HG02870 (cell line): ENCODE measurements at regions not wholly inside any gene's neighbourhood (a gene's known extent, or its start where the extent isn't known, plus 50 kb on each side); places are given as distances from the start of the nearest gene placed in this dataset.

Source experiments
- ATAC-seq: cut with Tn5 transposase; IDR thresholded peaks from one replicate; pipeline ENCODE4 v1.9.1; 2021; ENCODE audit warnings: mild to moderate bottlenecking, moderate library complexity; ENCODE audit not compliant: unreplicated experiment

DNA sequence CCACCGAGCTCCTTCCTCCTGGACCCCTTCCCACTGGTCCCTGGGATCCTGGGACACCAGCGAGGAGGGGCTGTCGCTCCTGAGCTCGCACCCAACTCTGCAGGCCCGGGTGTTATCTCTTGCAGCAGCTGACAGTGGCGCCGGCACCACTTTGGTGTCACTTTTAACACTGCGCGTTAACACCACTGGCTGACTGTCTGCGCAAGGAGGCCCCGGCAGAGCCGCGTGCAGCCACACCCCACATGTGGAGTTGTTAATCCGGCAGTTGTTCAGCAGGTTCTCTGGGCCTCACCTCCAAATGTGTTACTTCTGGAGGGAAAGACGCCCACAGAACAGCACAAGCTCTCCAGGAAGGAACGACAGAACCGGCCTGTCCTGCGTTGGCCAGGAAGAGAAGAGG, 155.0 kb upstream of the GLI2 start:
- ATAC-seq, result no peak

DNA sequence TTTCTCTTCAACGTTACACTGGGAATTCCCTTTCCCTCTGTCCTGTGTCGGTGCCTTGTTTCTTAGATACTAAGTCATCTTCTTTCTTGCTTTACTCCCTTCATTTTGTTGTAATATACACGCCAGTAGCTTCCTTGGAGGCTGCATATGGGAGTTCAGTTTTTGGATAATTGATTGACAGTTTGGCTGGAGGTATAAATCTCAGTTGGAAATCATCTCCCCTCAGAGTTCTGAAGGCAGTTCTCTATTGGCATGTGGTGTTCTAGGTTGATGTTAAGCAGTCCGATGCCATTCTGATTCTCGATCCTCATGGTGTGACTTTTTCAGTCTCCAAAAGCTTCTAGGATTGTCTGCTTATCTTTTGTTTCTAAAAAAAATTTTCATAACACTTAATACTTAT, 152.5 kb upstream of the GLI2 start:
- ATAC-seq, result no peak

GRCh38 chr2:120583851-120584570, 151.7 kb upstream of the GLI2 start:
- ATAC-seq, result no peak

GRCh38 chr2:120586507-120587278, 149.0 kb upstream of the GLI2 start:
- ATAC-seq, result no peak

- ATAC-seq, result no peak
These were observed 148.2 kb upstream of the GLI2 start for GRCh38 chr2:120587279-120587996.

GRCh38 chr2:120587997-120588336, 147.7 kb upstream of the GLI2 start:
- ATAC-seq, result no peak

DNA sequence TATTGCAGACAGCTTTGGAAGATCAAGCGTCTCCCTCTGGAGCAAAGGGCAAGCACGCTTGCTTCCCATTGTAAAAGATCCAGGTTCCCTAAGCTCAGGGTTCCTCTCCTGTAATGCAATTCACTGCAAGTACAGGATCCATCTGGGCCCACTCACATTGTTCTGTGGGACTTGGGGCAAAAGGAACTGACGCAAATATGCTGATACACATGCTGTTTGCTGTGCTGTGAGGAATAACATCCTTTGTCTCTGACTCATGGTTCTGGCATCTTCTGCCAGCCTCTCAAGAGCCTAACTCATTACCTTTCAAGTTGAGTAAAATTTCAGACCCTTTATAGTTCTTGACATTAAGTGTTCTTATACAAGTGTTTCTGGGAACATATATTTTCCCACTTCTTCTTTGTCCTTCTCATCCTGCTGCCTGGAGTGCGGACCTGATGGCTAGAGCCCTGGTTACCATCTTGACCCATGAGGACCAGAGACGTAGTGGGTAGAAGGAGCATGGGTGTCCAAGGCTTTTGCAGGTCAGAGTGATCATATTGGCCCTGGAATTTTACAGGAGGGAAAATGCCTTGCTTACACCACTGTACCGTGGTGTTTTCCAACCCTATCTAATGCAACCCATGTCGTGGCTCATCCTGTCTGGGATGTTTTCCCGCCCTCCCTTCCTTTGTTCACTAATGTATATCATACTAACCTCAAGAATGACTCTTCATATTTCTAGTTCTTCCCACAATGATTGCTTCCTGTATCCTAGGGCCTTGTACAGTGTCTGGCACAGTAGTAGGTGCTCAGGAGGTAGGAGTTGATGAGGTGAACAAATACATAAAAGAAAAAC, 145.7 kb upstream of the GLI2 start:
- no peak for ATAC-seq

GRCh38 chr2:120590841-120591240, 144.8 kb upstream of the GLI2 start:
- no peak for ATAC-seq

DNA sequence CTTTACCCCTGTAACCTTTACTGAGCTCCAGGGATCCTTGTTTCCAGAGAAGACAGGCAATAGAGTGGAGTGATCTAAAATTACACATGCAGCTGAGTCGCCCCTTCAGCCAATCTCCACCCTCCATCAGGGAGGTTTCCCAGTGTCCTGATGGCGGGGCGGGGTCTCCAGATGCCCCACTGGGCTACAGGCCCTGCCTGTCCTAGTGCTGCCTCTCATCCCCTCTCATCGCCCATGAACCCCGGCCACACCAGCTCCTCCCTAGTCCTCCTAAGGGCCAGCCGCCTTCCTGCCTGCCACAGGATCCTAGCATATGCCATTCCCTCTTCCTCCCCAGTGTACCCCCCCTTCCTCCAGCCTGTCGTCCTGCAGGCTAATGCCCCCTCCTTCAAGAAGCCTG, 144.1 kb upstream of the GLI2 start:
- ATAC-seq, result no peak

DNA sequence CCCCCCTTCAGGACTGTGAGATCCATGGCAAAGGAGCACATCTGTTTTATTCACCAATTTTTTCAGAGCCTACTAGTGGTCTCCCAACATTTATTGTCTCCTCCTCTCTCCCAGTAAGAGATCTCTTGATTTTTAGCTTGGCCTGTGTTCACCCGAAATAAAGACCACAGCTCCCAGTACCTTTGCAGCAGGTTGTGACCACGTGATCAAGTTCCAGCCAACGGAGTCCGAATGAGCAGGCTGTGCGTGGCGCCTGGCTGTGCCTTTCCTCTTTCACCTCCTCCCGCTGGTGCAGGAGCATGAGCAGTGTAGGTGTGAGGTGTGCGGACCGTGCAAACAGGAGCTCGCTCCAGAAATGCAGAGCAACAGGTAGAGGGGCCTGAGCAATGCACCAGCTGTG, 143.6 kb upstream of the GLI2 start:
- no peak for ATAC-seq

DNA sequence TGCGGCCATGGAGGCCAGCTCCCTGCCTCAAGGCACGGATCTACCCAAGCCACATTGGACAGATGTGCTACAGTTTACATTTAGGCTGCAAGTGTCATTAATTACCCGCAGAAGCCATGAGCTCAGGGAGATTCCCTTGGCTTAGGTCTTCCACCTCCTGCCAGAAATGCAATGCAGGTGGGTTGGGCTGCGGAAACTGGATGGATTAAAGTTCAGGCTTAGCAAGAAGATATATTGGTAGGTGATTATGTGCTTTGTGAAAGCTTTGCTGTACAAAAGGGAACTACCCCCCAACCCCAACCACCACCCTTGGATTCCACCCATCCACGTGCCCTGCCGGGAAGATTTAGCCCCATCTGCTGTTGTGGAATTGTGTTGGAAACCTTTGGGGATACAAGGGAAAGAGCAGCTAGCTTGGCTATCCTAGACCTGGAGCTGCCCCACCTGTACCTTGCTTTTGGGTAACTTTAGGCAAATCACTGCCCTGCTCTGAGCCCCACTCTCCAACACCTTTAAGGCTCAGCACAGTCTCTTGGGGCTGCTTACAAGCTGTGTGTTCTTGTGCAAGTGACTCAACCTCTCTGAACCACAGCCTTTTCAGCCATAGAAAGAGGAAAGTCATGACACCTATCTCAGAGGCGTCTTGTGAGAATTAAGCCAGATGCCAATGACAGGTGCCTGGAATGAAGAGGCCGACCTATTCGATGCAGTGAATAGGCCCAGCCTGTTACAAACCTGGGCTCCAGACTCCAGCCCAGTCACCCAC, 141.6 kb upstream of the GLI2 start:
- no peak for ATAC-seq

- ATAC-seq, result no peak
These were observed 140.6 kb upstream of the GLI2 start for GRCh38 chr2:120594856-120595685.

GRCh38 chr2:120595739-120596138, 139.9 kb upstream of the GLI2 start:
- no peak for ATAC-seq

GRCh38 chr2:120596191-120596811, 139.4 kb upstream of the GLI2 start:
- no peak for ATAC-seq

DNA sequence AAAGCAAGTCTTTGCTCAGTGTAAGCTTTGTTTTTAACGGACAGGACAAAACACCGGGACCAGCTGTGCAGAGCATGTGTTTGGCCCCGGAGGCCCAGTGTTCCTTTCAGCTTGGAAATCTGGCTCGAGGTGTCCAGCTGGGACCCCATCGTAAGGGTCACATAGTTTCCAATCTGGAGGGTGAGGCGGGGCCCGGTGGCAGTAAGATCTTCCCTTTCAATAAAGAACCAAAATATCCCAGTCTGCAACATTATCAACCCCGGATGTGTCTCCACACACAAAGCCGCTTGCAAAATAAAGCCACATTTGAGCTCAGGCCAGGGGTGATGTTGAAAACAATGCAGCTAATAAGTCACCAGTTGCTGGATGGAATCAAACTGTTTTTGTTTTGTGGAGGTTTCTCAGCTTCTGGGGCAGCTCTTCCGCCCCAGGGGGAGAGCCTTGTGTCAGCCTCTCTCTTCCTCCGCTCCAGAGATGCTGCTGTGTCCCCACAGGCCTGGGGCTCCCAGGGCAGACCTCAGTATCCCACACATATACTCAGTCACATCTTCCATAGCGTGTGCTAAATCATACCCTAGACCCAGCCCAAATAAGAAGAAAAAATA, 138.6 kb upstream of the GLI2 start:
- ATAC-seq, result no peak

GRCh38 chr2:120597595-120598193, 138.0 kb upstream of the GLI2 start:
- no peak for ATAC-seq

GRCh38 chr2:120598416-120598815, 137.3 kb upstream of the GLI2 start:
- ATAC-seq, result no peak

GRCh38 chr2:120599072-120599471, 136.6 kb upstream of the GLI2 start:
- no peak for ATAC-seq
